Ishikawa (cell line): ENCODE measurements at regions not wholly inside any gene's neighbourhood (a gene's known extent, or its start where the extent isn't known, plus 50 kb on each side); places are given as distances from the start of the nearest gene placed in this dataset.

ENCODE experiments used
- CREB1 ChIP-seq: IDR thresholded peaks from 2 replicates; pipeline ENCODE4 v1.6.1; 2012; ENCODE audit warnings: low read depth
- RAD21 ChIP-seq: IDR thresholded peaks from 2 replicates; pipeline ENCODE4 v1.6.1; 2012; ENCODE audit warnings: low read depth
- REST ChIP-seq: IDR thresholded peaks from 2 replicates; pipeline ENCODE4 v1.6.1; 2012; ENCODE audit warnings: low read depth, mild to moderate bottlenecking
- ZBTB7A ChIP-seq: IDR thresholded peaks from 2 replicates; pipeline ENCODE4 v1.6.1; 2012; ENCODE audit warnings: low read depth

GRCh38 chr6:40809627-40810026, 222.5 kb upstream of the LRFN2 start:
- TF ChIP-seq ZBTB7A (no peak), RAD21 (no peak), REST (no peak), CREB1 (no peak)
